Mucosa of descending colon (tissue), 3 donors: ENCODE measurements at regions not wholly inside any gene's neighbourhood (a gene's known extent, or its start where the extent isn't known, plus 50 kb on each side); places are given as distances from the start of the nearest gene placed in this dataset.

Experiments used
- ATAC-seq: fragments of 200-7000 bp; cut with Tn5 transposase; one replicate; pipeline ENCODE4 v1.9.1; 2020; ENCODE audit warnings: mild to moderate bottlenecking, moderate library complexity
- DNase-seq, 3 donors: peaks; one replicate each; pipeline ENCODE4 v3.0.0-alpha.2; 2020
- H3K36me3 ChIP-seq: fragments of 200-600 bp; one replicate; pipeline ENCODE4 v1.8.0; 2021; ENCODE audit warnings: low read depth, mild to moderate bottlenecking
- H3K4me1 ChIP-seq: fragments of 200-600 bp; one replicate; pipeline ENCODE4 v1.8.0; 2021; ENCODE audit warnings: low read depth, mild to moderate bottlenecking
- H3K4me3 ChIP-seq: fragments of 200-600 bp; one replicate; pipeline ENCODE4 v1.8.0; 2021; ENCODE audit warnings: mild to moderate bottlenecking
- H3K9me3 ChIP-seq: fragments of 200-600 bp; one replicate; pipeline ENCODE4 v1.8.0; 2021; ENCODE audit warnings: mild to moderate bottlenecking
- CTCF ChIP-seq: fragments of 200-600 bp; IDR thresholded peaks from one replicate; pipeline ENCODE4 v1.8.0; 2022; ENCODE audit warnings: antibody characterized with exemption, mild to moderate bottlenecking
- intact Hi-C, 2 donors: fragments of 100-400 bp; cut with DNase I in 1 of 2; cut with micrococcal nuclease in 1 of 2; formaldehyde crosslinking; loops; one replicate each; pipeline versions ENCODE4 v1.11.0 to v1.11.1; 2022; cut with DNase I, micrococcal nuclease
- donor health status: DM: no; HTN: no; CAD: no; lungs with moderate emphysema.
- donor health status: DM: no; HTN: no; CAD: no.
- donor health status: DM: no; HTN: yes; CAD: no.

- no peaks in the 10 kb centered on the region for H3K36me3 ChIP-seq
- no peak for TF ChIP-seq CTCF
- no peak for ATAC-seq
- H3K4me3 ChIP-seq: no peak overlapping the region
- DNase-seq: no peak
- intact Hi-C loops: no loop called here
- H3K4me1 ChIP-seq: no peaks in the 10 kb centered on the region
- no peaks in the 10 kb centered on the region for H3K9me3 ChIP-seq
These were observed 169.3 kb downstream of the RBFOX3 start for GRCh38 chr17:79441356-79442160.

GRCh38 chr17:79440251-79440650 lies 170.6 kb downstream of the RBFOX3 start:
- TF ChIP-seq CTCF: no peak
- DNase-seq (no peak), ATAC-seq (no peak)
- Histone ChIP-seq H3K36me3 (no peaks in the 10 kb centered on the region), H3K4me3 (no peak overlapping the region), H3K9me3 (no peaks in the 10 kb centered on the region), H3K4me1 (no peaks in the 10 kb centered on the region)
- intact Hi-C loops: no loop called here

GRCh38 chr17:79439493-79439892 lies 171.4 kb downstream of the RBFOX3 start:
- DNase-seq (no peak), ATAC-seq (no peak)
- TF ChIP-seq CTCF: no peak
- no peaks in the 10 kb centered on the region for H3K4me1 ChIP-seq
- no peaks in the 10 kb centered on the region for H3K9me3 ChIP-seq
- H3K4me3 ChIP-seq: no peak overlapping the region
- no peaks in the 10 kb centered on the region for H3K36me3 ChIP-seq
- intact Hi-C loops: no loop called here

GRCh38 chr17:79438546-79439334 lies 172.1 kb downstream of the RBFOX3 start:
- no peak for TF ChIP-seq CTCF
- no peak for ATAC-seq

GRCh38 chr17:79438058-79438457 lies 172.8 kb downstream of the RBFOX3 start:
- intact Hi-C loops: no loop called here
- H3K36me3 ChIP-seq: no peaks in the 10 kb centered on the region
- DNase-seq (no peak), ATAC-seq (no peak)
- no peak for TF ChIP-seq CTCF
- no peak overlapping the region for H3K4me3 ChIP-seq
- H3K4me1 ChIP-seq: no peaks in the 10 kb centered on the region
- H3K9me3 ChIP-seq: no peaks in the 10 kb centered on the region

More at GRCh38 chr17:79438546-79439334, 172.1 kb downstream of the RBFOX3 start:
- intact Hi-C loops: no loop called here
- H3K36me3 ChIP-seq: no peaks in the 10 kb centered on the region
- H3K4me1 ChIP-seq: no peaks in the 10 kb centered on the region
- no peaks in the 10 kb centered on the region for H3K9me3 ChIP-seq
- DNase-seq: no peak
- H3K4me3 ChIP-seq: no peak overlapping the region
